ENCODE measurements at regions not wholly inside any gene's neighbourhood (a gene's known extent, or its start where the extent isn't known, plus 50 kb on each side); places are given as distances from the start of the nearest gene placed in this dataset.
"Not testable (repeated sequence)": the region's sequence is repeated elsewhere in the genome, so short reads cannot be mapped to it uniquely, and the experiment has no call there.

DNA sequence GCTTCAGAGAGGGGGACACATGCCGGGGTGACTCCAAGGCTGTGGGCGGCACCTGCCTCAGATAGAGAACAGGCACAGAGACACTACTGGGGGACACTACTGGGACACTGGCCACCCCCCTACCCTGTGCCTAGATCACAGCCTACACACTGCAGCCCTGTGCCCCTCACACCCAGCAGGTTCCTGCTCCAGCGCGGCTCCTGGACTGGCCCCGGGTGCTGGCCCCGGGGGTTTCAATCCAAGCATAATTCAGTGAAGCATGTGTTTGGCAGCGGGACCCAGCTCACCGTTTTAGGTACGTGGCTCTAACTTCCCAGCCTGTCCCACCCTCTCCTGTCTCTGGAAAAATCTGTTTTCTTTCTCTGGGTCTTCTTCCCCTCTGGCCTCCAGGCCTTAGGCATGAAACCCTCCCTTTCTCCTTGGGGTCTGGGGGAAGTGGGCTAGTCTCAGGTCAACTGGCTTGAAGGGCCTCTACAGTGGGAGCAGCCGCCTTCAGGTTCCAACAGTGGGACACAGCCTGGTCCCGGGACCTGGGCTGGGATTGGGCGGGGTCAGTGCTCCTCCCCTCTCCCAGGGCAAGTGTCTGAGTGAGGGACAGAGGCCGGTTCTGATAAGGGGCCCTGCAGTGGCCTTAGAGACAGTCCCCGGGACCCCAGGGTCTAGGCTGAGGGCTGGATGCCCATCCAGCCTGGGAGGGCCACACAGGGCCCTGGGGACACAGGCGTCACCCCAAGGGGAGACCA lies 98.8 kb downstream of the CRYBB2 start:
- ChIA-PET CTCF (no interaction called here), POLR2A (no interaction called here)
- Histone ChIP-seq H3K27me3 (ENCODE audit: control insufficient read depth, insufficient read depth, low read length) (no peaks in the 10 kb centered on the region), H3K4me3 (ENCODE audit: low read depth, low read length) (no peak overlapping the region), H3K36me3 (ENCODE audit: control insufficient read depth, insufficient read depth, low read length) (no peaks in the 10 kb centered on the region)
- DNase-seq (ENCODE audit: low read depth), result no peak
- TF ChIP-seq, protein P1, sequence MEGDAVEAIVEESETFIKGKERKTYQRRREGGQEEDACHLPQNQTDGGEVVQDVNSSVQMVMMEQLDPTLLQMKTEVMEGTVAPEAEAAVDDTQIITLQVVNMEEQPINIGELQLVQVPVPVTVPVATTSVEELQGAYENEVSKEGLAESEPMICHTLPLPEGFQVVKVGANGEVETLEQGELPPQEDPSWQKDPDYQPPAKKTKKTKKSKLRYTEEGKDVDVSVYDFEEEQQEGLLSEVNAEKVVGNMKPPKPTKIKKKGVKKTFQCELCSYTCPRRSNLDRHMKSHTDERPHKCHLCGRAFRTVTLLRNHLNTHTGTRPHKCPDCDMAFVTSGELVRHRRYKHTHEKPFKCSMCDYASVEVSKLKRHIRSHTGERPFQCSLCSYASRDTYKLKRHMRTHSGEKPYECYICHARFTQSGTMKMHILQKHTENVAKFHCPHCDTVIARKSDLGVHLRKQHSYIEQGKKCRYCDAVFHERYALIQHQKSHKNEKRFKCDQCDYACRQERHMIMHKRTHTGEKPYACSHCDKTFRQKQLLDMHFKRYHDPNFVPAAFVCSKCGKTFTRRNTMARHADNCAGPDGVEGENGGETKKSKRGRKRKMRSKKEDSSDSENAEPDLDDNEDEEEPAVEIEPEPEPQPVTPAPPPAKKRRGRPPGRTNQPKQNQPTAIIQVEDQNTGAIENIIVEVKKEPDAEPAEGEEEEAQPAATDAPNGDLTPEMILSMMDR (IDR thresholded peaks at IDR 0.05; ENCODE audit: insufficient read depth, low read depth, low read length), result no peak

DNA sequence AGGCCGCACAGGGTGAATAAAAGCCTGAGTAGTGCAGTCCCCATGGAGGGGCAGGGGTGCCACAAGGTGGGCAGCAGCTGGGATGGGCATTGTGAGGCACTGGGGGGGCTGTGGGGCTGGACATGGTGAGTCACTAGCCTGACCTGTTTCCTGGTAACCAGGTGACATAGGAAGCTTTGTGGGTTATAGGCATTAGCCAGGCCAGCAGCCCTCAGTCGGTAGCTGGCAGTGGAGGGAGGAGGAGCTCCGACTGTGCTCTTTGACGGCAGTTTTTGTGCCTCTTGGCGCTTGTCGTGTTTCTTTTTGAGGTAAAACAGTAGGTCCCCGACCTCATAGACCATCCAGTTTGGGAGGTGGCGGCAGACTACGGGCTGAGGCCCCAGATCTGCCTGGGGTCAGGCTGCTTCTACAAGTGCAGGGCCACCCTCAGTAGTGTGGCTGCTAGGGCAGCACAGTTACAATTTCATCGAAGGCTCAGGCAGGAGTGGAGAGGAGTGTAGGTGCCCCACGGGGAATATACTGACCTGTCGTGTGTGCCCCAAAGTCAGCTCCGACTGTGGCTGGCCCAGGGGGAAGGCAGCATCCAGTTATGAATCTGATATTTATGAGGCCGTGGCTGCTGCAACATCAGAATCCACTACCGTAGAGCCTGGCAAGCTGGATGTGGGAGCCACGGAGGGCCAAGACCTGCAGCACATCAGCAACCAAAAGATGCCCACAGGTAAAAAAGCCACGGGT lies 107.7 kb downstream of the CRYBB2 start:
- H3K27me3 ChIP-seq (ENCODE audit: control insufficient read depth, insufficient read depth, low read length), result no peaks in the 10 kb centered on the region
- TF ChIP-seq, protein P1 (IDR thresholded peaks at IDR 0.05; ENCODE audit: insufficient read depth, low read depth, low read length), result no peak
- H3K36me3 ChIP-seq (ENCODE audit: control insufficient read depth, insufficient read depth, low read length), result no peaks in the 10 kb centered on the region
- POLR2A ChIA-PET, result no interaction called here
- no peak for DNase-seq (ENCODE audit: low read depth)
- CTCF ChIA-PET, result interaction anchor here (0.9 kb wide), 1 partner anchor 35 kb away, joined by 3 read pairs; no protein-coding TSS in a partner anchor
- H3K4me3 ChIP-seq (ENCODE audit: low read depth, low read length), result no peak overlapping the region

DNA sequence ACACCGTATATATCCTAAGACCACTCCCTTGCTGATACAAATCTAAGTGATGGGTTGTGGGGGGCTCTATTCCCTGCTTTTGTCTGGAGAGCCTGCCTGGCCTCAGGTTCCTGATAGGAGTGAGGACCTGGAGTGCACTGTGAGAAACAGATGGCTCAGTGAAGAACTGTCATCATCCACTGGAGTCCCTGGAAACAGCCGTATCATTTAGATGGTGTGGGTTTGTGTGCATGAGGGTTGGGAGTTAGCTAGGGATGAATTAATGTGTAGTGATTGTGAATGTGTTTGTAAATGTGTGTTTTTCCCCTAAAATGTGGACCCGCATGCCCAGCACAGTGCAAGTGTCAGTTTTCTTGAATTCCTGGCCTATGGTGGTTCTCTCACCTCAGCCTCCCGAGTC lies 111.6 kb downstream of the CRYBB2 start:
- TF ChIP-seq, protein P1 (IDR thresholded peaks at IDR 0.05; ENCODE audit: insufficient read depth, low read depth, low read length), result no peak
- Histone ChIP-seq H3K36me3 (ENCODE audit: control insufficient read depth, insufficient read depth, low read length) (no peaks in the 10 kb centered on the region), H3K27me3 (ENCODE audit: control insufficient read depth, insufficient read depth, low read length) (no peaks in the 10 kb centered on the region), H3K4me3 (ENCODE audit: low read depth, low read length) (no peak overlapping the region)
- ChIA-PET POLR2A (no interaction called here), CTCF (no interaction called here)
- no peak for DNase-seq (ENCODE audit: low read depth)

DNA sequence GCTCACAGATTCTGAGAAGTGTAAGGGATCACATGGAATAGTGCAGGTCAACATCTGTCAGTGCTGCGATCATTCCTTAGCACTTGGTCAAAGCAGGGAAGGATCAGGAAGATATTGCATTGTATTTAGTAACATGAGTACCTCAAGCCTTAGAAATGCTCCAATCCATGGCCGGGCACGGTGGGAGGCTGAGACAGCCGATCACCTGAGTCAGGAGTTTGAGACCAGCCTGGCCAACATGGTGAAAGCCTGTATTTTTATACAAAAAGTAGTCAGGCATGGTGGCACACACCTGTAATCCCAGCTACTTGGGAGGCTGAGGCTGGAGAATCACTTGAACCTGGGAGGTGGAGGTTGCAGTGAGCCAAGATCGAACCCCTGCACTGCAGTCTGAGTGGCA lies 112.5 kb downstream of the CRYBB2 start:
- H3K27me3 ChIP-seq (ENCODE audit: control insufficient read depth, insufficient read depth, low read length); H3K36me3 ChIP-seq (ENCODE audit: control insufficient read depth, insufficient read depth, low read length); H3K4me3 ChIP-seq (ENCODE audit: low read depth, low read length); CTCF ChIA-PET; DNase-seq (ENCODE audit: low read depth); POLR2A ChIA-PET: not testable (repeated sequence)

DNA sequence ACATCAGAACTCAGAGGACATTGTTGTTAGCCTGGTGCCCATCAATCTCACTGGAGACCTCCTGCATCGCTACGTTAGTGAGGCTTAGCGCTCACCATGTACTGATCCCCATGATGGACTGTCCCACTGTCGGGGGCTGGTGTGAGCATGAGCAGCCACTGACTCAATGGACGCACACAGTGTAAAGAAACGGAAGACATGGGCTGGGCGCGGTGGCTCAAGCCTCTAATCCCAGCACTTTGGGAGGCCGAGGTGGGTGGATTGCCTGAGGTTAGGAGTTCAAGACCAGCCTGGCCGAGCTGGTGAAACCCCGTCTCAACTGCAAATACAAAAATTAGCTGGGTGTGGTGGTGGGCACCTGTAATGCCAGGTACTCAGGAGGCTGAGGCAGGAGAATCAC lies 112.9 kb downstream of the CRYBB2 start:
- POLR2A ChIA-PET, result no interaction called here
- Histone ChIP-seq H3K36me3 (ENCODE audit: control insufficient read depth, insufficient read depth, low read length) (no peaks in the 10 kb centered on the region), H3K4me3 (ENCODE audit: low read depth, low read length) (no peak overlapping the region), H3K27me3 (ENCODE audit: control insufficient read depth, insufficient read depth, low read length) (no peaks in the 10 kb centered on the region)
- no peak for DNase-seq (ENCODE audit: low read depth)
- TF ChIP-seq, protein P1 (IDR thresholded peaks at IDR 0.05; ENCODE audit: insufficient read depth, low read depth, low read length), result no peak
- CTCF ChIA-PET, result no interaction called here

Measured in BJ (cell line).